ENCODE measurements at regions not wholly inside any gene's neighbourhood (a gene's known extent, or its start where the extent isn't known, plus 50 kb on each side); places are given as distances from the start of the nearest gene placed in this dataset.

DNA sequence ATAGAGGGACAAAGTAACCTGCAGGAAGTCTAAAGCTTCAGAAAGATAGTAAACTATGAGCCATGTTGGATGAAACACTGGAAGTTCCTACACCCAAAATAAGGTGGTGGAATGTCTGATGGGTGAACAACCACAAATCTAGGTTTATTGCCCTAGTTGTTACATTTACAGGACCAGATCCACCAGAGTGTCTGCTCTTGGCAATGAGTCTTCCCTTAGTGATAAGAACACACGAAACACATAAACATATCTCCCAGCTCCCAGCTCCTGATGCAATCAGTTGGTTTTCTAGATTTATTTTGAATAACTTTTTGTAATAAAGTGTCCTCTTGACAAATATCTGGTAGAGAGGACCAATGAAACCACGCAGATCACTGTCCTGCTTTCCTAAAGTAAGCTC lies 329.7 kb upstream of the WWC1 start:
- DNase-seq: no peak

DNA sequence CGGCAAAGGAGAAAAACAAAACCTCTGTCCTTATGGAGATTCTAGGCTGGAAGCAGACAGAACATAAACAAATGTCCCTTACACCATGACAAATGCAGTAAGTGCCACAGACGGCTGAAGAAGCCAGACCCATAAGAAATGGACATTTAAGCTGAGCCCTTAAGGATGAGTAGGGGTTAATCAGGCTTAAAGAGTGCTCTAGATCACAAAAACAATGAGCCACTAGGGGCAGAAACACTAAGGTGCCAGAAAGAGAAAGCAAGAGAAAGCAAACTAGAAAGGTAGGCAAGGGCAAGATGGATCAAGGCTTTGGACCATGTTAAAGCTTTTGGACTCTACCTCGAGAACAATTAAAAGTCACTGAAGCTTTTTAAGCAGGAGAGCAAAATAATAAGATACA lies 326.9 kb upstream of the WWC1 start:
- DNase-seq: no peak

DNA sequence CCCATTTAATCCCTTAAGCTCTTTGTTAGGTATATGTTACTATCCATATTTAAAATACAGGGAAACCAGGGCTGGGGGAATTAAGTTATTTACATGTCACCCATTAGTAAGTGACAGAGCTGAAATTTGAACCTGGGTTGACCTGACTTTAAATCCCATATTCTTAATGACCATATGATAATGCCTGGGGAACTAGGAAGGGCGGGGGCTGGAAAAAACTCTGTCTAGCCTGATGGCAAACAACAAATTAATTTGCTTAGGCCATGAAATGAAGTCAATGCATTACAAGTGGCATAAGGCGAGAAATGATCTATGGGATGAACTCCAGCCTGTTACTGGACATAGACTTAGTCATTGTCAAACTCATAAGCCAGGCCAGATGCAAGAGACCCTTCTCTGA lies 325.7 kb upstream of the WWC1 start:
- no peak for DNase-seq

- no peak for DNase-seq
These were observed 324.5 kb upstream of the WWC1 start for GRCh38 chr5:167966979-167967378.

DNA sequence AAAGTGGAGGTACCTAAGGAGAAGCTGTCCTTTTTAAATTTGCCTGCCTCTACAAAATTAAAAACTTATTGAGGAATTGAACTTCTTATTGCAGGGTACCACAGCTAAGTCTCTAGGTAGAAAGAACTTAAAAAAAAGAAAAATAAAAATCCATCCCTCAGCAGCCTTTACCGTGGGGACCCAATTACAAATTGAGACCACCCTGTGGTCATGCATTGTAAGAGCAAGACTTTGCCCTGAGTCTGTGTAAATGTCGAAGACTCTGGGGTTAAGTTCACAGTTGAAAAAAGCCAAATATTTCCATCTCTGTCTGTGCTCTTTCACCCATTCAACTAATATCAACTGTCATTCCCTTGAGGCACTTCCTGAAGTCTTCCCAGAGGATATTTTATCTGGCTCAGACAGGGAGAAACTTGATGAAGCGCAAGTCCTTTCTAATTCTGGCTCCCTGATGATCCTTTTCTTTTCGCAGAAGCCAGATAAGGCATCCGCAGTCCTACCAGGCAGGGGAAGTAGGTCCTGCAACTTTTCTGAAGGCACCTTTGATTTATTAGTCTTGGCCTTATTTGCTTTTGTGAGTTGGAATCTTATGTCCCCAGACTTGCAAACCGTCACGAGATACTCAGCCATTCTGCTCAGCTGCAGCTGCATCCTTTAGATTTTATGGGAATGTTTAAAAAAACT lies 323.8 kb upstream of the WWC1 start:
- DNase-seq: no peak

DNA sequence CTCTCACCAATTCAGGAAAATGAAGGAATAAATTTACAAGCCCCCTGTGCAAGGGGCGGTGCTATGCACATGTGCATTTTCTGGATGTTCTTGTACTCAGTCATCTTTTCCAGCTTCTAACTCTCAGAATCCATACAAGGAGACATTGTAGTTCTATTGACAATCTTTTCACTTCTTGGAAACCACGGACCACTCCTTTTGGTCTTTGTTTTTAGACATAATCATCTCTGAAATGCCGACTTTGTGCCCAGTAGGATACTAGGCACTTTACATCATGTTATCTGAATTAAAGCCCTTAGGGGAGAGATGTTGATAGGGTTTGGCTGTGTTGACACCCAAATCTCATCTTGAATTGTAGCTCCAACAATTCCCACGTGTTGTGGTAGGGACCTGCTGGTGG lies 322.6 kb upstream of the WWC1 start:
- no peak for DNase-seq

DNA sequence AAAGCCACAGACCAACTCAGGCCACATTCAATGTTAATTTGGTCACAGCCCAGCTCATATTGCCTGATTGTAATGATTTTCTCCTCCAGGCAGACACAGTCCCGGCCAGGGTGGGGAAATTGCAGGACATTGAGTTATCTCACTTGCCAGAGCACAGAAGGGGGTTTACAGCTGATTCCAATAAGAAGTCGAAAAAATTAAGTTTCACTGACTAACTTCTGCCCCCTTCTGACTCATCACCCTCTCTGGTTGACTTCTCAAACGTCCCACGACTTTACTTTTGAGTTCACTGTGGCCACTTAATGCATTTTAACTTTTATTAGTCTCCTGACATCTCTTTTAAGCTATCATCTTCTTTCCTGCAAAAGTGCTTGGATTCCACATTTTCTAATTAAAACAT lies 321.4 kb upstream of the WWC1 start:
- no peak for DNase-seq

- DNase-seq: no peak
These were observed 319.7 kb upstream of the WWC1 start for GRCh38 chr5:167971706-167972105.

- no peak for DNase-seq
These were observed 318.3 kb upstream of the WWC1 start for GRCh38 chr5:167973126-167973525.

DNA sequence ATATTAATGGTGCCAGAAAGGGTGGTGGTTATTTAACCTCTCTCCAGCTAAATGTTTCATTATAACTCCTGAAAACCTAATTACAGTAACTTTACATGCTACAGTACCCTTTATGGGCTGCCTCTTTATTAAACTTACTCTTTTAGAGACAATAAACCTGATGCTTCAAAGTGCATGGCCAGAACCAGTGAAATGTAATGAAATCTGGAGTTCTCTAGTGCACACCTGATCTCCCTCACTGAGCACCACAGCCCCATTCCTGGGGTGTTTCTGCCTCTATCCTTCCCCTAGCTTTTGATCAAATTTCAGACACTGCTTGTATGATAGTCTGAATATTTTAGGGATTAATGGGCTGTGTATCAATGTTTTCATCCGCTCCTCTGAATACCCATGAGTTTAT lies 306.5 kb upstream of the WWC1 start:
- no peak for DNase-seq

DNA sequence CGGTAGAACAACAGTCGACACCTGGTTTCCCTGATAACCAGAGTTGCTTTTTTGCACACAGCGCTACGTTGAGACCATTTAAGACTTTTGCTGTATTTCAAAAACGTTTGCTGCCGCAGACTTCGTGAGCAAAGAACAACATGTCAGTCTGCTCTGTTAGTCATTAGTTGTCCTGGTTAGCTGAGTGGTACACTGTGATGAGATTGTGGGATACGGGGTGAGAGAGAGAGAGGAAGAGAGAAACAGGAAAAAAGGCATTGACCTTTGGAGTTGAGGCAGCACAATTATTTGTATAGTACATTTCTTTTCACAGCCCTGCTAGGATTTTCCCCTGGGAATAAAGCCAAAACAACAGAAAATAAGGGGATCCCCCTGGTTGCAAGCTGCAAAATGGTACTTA lies 306.1 kb upstream of the WWC1 start:
- DNase-seq: no peak

DNA sequence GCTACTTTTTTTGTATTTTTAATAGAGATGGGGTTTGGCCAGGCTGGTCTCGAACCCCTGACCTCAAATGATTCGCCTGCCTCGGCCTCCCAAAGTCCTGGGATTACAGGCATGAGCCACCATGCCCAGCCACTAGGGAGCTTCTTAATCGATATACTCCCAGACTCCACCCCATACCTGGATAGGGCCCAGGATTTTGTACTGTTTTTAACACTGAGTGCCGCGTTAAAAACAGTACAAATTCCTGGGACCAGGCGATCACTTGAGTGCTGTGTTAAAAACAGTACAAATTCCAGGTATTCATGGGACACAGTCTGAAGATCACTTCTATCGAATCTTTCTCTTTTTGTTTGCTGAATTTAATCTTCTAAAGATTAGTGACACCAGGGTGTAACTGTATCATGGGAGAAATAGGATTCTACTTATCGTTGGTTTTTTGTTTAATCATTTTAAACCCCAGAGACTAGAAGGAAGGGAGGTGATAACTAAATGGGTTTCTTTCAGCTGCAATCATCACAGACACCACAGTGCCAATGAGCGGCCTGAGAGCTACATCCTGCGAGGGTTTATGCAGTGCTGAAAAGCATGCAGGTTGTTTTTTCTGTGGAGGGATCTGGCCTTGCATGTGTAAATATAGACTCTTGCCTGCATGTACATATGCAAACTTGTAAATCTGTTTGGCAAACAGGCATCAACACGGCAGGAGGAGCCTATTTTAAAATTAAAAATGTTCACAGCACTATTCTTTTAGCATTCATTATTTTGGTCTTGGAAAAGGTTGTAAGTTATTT lies 303.8 kb upstream of the WWC1 start:
- DNase-seq: no peak

DNA sequence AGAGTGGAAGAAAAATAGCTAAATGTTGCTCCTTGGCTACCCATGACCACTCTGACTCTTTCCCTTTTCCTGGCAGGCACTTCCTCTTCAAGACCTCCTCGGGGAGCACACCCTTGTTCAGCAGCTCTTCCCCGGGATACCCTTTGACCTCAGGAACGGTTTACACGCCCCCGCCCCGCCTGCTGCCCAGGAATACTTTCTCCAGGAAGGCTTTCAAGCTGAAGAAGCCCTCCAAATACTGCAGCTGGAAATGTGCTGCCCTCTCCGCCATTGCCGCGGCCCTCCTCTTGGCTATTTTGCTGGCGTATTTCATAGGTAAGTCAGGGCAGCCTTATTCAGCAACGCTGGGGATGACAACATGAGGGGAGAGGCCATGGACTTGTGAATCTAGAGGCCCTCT lies 298.6 kb upstream of the WWC1 start:
- no peak for DNase-seq

DNA sequence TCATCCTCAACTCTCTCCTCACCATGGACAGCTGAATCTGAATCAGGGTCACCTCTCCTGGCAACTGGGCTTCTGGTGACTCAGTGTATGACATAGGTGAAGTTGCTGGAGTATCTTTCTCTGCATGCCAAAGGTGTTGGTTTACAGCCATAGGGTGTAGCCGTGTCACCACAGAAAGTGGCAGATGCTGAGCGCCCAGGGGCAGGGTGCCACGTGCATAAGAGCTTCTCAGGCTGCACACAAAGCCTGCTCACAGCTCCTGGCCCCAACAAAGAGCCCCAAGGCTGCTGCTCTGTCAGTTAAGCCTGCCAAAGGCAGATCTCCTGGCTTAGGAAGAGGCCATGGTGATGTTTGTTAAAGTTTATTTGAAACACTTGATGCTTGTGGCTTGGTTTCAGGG lies 297.7 kb upstream of the WWC1 start:
- DNase-seq: no peak

DNA sequence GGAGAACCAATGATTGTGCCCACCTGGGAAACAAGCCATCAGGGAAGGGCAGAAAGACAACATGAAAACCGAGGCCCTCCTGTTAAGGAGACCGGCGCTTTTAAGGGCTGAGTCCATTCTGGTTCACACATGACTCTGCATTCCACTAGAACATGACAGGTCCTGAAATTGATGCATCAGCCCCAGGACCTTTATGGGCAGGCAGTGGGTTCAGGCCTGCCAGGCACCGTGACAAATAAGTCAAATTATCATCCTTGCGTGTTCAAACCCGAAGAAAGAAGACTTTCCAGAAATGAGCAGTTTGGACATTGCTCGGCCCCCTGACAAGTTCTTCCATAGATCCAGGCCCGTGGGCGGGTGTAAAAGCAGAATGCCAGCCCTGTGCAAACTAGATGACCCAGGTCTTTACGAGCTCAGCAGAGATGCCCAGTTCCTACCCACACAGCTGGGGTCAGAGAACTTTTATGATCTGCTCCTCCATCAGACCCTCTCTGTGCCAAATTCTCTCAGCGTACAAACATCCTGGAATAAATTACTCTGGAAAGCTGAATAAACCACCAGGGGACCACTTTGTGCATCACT lies 295.5 kb upstream of the WWC1 start:
- DNase-seq: no peak

GRCh38 chr5:167998148-167998767 lies 293.2 kb upstream of the WWC1 start:
- no peak for DNase-seq

- DNase-seq: no peak
These were observed 292.3 kb upstream of the WWC1 start for GRCh38 chr5:167999182-167999581.

DNA sequence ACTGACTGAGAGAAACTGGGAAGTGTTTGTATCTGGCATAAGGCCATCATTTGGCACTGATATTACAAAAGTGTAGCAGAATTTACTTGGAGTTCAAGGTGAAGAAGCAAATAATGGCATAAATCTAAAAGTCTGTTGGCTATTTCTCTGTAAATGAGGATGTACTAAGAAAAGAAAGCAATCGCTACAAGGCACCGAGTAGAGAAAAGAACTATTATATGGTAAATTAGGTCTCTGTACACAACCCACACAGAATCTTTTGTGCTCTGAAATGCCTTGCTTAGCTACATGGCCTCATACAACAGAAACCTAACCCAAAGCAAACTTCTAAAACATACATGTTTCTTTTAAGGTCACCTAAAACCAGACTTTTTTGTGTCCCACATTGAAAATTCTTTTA lies 290.1 kb upstream of the WWC1 start:
- DNase-seq: no peak

GRCh38 chr5:168002116-168002515 lies 289.3 kb upstream of the WWC1 start:
- DNase-seq: no peak

- no peak for DNase-seq
These were observed 286.4 kb upstream of the WWC1 start for GRCh38 chr5:168005093-168005492.

- DNase-seq: no peak
These were observed 285.5 kb upstream of the WWC1 start for GRCh38 chr5:168005936-168006335.

DNA sequence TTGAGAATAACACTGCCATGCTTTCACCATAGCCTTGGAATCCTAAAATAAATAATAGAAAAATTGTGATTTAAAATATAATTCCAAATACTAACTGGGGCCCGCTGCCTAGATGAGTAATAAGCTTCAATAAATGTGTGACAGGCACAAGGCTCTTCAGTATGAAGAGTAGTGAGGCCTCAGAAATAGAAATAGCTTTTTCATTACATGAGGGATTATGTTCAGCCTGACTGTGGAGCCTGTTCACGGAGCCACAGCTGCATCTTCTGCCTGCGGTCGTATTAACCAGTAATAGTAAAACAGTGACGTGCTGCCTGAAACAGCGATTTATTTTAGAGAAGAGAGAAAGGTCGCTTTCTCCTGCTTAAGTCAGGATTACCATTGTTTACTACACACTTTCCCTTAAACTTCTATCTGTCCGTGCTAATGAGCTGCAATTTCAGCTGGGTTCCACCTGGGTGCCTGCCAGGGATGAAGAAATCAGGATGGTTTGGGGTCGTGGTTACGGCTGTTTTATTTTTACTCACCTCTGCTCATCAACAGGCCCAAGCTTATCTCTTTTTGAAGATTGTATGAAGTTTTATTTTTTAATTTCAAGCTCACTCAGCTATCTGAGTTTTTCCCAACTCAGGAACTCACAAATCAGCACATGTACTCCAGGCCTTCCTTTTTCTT lies 284.9 kb upstream of the WWC1 start:
- DNase-seq: no peak

- no peak for DNase-seq
These were observed 284.2 kb upstream of the WWC1 start for GRCh38 chr5:168007286-168007685.
